Endothelial cell of umbilical vein (primary cell): ENCODE measurements at regions not wholly inside any gene's neighbourhood (a gene's known extent, or its start where the extent isn't known, plus 50 kb on each side); places are given as distances from the start of the nearest gene placed in this dataset.

ENCODE experiments used
- CTCF ChIP-seq, 2 donors: IDR thresholded peaks; 1 replicate in 1 of 2; 2 replicates in 1 of 2; pipeline ENCODE4 v1.5.1; 2011; ENCODE audit warnings: low read length in 2 of 2, mild to moderate bottlenecking in 2 of 2, moderate library complexity in 2 of 2, control low read depth in 1 of 2, inconsistent platforms in 1 of 2, low read depth in 1 of 2; ENCODE audit not compliant: insufficient read depth in 1 of 2; ENCODE audit errors: extremely low read depth in 1 of 2
- EZH2 ChIP-seq: IDR thresholded peaks from 2 replicates; pipeline ENCODE4 v1.6.1; 2012; ENCODE audit warnings: borderline replicate concordance, low read depth, mild to moderate bottlenecking, moderate library complexity, low read length, inconsistent platforms; ENCODE audit not compliant: severe bottlenecking
- FOS ChIP-seq: IDR thresholded peaks from 2 replicates; pipeline ENCODE4 v1.6.1; 2011; ENCODE audit warnings: mild to moderate bottlenecking, low read length, moderate library complexity, borderline replicate concordance; ENCODE audit not compliant: insufficient read depth
- GATA2 ChIP-seq: IDR thresholded peaks from 2 replicates; pipeline ENCODE4 v1.7.0; 2011; ENCODE audit warnings: low read depth, mild to moderate bottlenecking, moderate library complexity, mixed read lengths, low read length; ENCODE audit not compliant: insufficient read length, insufficient read depth
- JUN ChIP-seq: IDR thresholded peaks from 2 replicates; pipeline ENCODE4 v1.6.1; 2011; ENCODE audit warnings: borderline replicate concordance, low read depth; ENCODE audit not compliant: insufficient read length, insufficient read depth
- MAX ChIP-seq: IDR thresholded peaks from 2 replicates; pipeline ENCODE4 v1.6.1; 2011; ENCODE audit not compliant: insufficient read depth, insufficient read length
- MYC ChIP-seq: IDR thresholded peaks from one replicate; pipeline ENCODE4 v1.6.1; 2011; ENCODE audit warnings: mild to moderate bottlenecking, low read depth, low read length
- POLR2A ChIP-seq: IDR thresholded peaks from 2 replicates; pipeline ENCODE4 v1.6.1; 2012; ENCODE audit warnings: low read depth, mild to moderate bottlenecking, control low read depth, low read length
- POLR2AphosphoS5 ChIP-seq: IDR thresholded peaks from 2 replicates; pipeline ENCODE4 v1.6.1; 2012; ENCODE audit warnings: low read depth, mild to moderate bottlenecking, control low read depth, low read length, moderate library complexity; ENCODE audit not compliant: insufficient read depth

GRCh38 chr7:60017-60675 is 132.2 kb upstream of the FAM20C start:
- TF ChIP-seq CTCF (IDR thresholded peaks at IDR 0.05; ENCODE audit: extremely low read depth in 1 of 2, insufficient read depth in 1 of 2, low read depth in 1 of 2, low read length in 2 of 2): no peak
- TF ChIP-seq EZH2: no peak
- TF ChIP-seq JUN: no peak
- TF ChIP-seq POLR2AphosphoS5: no peak
- no peak for TF ChIP-seq POLR2A
- TF ChIP-seq MAX: no peak
- no peak for TF ChIP-seq FOS
- no peak for TF ChIP-seq MYC
- no peak for TF ChIP-seq GATA2
